SKM-1 (cell line): ENCODE measurements at regions not wholly inside any gene's neighbourhood (a gene's known extent, or its start where the extent isn't known, plus 50 kb on each side); places are given as distances from the start of the nearest gene placed in this dataset.
A peak's percentile ranks its signal among the peaks of the same experiment; 100 is the strongest.

Experiments used
- DNase-seq: peaks from one replicate; lab custom pipeline; 2025; ENCODE audit not compliant: unreplicated experiment; lab: John Stamatoyannopoulos, UW

DNA sequence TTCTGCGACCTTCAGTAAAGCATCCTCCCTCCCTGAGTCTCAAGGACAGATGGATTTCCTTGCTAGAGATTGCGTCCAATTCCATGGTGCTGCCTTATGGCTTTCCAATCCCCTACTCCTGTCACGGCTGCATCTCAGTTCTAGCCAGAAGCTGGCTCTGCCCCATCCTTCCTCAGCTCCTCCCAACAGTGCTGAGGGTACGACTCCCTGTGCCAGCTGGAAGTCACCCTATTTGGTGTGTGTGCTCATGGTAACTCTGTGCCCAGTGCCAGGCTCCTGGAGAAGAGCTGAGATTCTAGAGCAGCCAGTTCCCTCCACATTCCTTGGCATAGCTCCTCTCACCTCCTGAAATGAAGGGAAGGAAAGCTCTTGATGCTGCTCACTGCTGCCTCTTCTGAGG is 185.0 kb upstream of the PODXL start:
- DNase-seq: no peak

DNA sequence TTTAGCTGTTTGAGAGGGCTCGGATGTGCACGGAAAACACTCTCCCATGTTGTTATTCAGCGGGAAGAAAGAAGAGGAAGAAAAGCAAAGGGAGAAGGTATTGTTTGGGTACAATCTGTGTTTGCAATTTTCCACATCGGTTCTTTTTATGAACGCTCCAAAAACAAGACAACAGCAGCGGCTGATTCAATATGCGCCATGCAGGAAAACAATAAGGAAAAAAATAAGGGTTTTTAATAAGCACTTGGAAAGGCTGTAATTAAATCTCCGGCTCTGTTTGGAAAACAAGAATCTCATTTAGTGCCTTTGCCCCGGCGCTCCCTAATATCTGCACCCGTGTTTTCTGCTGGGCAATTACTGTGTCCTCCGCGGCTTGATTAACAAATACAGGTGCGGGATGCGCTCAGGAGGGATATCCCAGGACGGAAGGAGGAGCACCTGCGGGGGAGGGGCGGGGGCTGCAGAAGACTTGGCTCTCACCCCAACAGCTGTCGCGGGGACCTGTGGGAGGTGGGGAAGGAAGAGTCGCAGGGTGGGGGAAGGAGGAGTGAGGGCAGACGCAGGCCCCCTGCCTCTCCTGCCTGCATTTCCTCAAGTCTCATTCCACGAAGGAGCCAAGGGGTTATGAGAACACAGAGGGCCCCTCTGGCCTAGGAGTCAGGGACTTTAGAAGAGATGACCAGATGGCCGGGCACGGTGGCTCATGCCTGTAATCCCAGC is 181.5 kb upstream of the PODXL start:
- DNase-seq: no peak

DNA sequence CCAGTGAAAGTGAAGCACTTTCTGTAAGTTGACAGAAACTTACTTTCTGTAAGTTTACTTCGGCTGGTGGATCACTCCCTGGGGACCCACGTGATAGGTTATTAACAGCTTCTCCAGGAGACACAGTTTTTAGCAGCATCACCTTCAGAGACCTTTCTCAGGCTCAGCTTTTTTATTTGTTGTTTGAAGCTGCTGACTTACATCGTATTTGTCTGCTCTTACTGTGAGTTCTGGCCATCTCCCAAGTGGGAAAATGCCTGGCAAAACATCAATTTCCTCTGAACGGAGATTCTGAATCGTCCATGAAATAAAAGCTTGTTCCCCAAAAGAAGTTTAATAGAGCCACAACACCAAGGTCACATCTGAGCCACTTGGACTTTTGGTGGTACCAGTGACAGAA is 178.7 kb upstream of the PODXL start:
- no peak for DNase-seq

DNA sequence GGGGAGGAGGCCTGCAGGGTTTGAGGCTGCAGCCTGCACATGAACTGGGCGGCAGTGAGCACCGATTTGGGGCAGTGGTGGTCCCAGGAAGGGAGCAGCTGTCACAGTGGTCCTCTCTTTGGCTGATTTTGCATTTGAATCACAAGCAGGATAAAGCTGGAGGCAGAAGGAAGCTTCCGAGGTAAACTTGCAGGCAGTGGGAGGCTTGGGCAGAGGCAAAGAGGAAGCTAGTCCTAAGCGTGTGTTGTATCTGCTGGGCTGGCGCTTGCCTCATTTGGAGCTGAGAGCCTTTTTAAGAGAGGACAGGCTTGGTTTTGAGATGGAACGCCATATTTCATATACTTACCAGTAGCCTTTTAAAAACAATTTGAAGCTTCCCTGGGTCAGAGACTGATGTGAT is 177.2 kb upstream of the PODXL start:
- DNase-seq: no peak

DNA sequence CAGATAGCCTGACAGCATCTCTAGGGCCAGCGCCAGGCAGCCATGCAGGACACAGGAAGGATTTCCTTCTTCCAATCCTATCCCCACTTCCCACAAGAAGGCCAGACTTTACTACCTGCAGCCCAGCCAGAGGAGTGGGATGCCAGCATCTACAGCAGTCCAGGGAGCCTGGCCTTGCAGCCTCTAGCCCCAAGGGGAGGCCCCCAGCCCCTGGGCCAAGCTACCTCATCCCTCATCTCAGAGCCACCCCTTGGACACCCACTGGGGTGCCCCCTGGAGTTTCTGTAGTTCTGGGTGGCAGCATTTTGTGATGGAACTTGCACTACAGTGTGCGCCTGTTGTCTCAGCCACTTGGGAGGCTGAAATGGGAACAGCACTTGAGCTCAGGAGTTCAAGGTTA is 170.8 kb upstream of the PODXL start:
- DNase-seq: no peak

DNA sequence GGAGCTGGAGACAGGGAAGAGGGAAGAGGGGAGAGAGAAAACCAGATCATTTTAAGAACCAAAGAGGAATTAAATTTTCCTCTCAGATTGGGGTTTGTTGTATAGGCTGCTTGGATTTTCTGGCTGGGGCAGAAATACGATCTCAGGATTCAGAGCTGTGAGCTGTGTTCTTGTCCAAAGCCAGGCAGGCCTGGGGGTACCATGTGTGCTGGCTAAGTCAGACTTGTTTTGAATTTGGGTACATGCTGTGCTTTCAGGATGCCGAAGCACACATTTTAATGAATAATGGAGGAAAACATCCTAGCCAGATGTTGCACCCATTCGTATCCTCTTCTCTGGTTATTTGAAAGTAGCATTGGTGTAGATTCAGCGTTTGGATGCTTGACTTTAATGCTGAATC is 170.3 kb upstream of the PODXL start:
- DNase-seq: no peak

DNA sequence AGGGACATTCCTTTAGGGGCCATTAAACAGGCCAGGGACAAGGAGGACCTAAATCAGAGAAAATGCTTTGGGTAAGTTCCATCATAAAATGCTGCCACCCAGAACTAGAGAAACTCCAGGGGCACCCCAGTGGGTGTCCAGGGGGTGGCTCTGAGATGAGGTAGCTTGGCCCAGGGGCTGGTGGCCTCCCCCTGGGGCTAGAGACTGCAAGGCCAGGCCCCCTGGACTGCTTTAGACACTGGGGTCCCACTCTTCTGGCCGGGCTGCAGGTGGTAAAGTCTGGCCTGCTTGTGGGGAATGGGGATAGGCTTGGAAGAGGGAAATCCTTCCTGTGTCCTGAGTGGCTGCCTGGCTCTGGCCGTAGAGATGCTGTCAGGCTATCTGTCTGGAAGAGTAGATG is 169.6 kb upstream of the PODXL start:
- DNase-seq: no peak

DNA sequence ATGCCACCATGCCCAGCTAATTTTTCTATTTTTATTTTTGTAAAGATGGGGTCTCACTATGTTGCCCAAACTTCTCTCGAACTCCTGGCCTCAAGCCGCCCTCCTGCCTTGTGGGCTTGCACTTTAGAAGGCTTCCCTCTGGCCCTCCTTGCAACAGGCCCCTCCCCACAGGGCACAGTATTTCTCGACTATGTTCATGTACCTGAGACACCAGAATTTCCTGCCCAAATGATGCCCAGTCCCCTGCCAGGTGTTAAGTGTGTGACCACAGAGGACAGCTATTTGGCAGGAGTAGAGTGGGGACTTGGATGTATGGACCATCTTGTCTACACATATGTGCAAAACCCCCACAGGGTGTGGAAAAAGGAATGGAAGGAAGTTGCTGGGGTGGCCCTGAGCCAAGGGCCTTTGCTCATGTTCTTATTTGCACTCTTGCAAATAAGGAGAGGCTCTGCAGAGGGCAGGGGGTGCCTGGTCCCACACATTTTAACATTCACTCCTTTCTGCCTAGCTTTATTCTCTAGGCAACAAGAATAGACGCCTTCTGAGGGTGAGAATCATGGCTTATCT is 168.4 kb upstream of the PODXL start:
- no peak for DNase-seq

DNA sequence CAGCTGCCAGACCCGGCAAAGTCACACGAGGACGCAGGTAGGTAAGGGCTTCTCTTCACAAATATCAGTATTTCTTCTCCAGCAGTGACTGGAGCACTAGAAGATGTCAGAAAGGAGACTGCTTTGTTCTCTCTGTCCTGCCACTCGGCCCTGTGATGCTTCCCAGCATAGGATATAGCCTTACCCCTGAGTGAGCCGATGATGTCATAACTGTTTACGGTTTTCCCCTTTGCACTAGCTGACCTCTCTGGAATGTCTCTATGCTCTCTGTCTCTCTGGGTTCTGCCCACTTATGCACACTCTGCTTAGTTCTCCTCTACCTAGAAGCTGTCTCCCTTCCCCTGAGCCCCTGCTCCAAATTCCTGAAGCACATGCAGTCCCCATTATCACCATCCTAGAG is 167.5 kb upstream of the PODXL start:
- DNase-seq: no peak

DNA sequence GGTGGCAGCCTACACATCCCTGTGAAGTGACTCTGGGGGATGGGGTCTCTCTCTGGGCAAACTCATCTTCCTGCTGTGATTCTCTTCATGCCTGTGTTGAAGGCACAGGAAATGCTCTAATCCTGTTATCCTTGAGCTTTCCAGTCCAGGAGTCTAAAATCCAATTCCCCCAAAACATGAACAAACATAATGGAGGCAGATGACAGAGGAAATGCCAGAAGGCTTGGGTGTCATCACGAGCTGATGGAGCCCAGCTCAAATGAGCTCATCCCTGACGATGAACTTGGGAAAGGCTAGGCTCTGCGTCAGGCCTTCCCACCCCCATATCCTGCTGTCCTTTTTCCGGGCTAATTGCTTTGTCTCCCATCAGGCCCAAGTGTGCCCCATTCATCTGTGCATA is 165.9 kb upstream of the PODXL start:
- DNase-seq: no peak

DNA sequence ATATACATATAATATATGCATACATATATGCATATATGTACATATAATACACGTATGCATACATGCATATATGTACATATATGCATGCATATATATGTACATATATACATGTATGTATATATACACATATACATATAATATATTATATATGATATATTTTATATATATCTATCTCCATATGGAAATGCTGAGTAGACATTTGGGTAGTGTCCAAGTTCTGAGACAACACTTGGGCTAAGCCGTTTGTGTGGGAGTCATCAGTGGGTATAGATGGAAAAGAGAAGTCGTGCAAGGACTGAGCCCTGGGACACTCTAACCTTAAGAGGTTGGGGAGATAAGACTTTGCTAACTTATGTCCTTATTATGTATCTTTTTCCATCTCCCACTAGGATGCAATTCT is 165.2 kb upstream of the PODXL start:
- no peak for DNase-seq

DNA sequence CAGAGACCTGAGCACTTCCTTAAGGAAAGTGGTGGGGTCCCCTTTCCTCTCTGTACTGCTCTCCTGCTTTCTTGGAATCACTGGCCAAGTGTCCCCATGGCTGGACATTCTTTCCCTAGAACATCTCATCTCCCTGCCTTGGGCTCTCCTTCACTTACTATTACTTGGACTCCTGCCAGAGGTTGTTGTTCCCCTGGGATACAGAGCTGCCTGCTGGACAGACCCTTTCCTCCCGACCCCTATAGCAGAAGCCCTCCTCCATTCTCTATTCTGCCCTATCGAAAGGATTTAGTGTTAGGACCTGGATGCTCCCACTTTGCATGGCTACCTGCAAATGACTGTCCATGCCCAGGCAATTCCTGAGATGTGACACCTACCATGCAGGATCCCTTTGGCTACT is 164.3 kb upstream of the PODXL start:
- no peak for DNase-seq

DNA sequence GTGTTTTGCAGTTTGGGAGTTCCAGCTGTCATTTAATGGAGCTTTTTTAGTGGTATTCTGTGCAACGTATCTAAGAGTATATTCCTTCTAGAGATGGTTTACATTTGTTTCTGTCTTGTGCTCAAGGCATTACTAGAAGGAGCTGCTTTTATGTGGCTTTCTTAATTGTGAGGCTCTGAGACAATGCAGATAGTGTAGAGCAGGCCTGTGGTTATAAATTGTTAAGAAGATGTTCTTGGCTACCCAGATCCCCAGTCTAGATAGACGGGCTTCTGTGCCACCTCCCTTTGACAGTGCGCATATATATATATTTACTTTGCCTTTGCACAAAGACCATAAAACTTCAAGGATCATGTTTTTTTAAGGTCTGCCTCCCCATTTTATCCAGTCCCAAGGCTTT is 160.8 kb upstream of the PODXL start:
- DNase-seq: no peak

DNA sequence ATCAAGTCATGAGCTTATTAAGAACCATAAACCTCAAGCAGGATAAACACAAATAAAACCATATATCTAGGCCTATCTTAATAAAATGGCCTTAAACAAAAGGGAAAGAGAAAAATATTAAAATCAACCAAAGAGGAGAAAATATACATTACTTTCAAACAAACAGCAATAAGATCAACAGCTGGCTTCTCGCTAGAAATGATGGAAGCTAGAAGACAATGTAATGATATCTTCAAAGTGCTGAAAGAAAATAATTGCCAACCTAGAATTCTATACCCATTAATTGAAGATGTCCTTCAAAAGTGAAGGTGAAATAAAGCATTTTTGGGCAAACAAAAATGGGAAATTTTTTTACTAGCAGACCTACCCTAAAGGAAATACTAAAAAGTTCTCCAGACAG is 142.9 kb upstream of the PODXL start:
- DNase-seq: no peak

DNA sequence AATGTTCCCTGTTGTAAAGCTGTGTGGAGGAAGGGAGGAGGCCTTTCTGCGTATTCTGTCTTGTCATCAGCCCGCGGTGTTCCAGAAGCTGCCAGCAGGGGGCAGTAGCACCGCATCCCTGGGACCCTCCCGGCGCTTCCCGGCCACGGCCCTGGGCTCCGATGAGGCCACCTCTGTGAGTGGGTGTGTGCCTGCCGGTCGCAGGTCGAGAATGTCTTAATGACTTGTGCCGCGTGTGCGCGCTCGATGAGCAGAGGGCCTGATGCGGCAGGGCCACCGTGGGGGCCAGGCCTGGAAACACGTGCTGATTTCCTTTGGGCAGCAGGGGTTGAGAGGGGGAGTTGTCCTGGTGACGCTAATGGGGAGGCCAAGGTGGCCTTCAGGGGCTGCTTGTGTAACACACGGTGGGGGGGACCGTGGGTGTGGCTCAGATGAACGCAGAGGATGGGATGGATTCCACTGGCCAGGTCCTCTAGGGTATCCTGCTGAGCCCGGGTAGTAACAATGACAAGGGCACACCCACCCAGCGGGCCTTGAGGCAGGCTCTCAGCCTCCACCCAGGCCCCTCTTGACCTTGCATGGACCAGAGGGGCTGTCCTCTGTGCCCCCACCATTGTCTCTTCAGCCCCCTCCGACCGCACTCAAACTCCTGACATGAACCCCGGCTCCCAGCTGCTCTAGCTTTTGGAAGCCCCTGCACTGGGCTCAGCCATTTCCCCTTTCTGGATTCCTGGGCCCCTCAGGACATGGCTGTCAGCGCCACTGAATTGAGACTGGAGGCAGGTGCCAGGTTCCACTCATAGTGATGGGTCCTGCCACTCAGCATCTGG is 135.9 kb upstream of the PODXL start:
- peak; percentile 2 for DNase-seq

DNA sequence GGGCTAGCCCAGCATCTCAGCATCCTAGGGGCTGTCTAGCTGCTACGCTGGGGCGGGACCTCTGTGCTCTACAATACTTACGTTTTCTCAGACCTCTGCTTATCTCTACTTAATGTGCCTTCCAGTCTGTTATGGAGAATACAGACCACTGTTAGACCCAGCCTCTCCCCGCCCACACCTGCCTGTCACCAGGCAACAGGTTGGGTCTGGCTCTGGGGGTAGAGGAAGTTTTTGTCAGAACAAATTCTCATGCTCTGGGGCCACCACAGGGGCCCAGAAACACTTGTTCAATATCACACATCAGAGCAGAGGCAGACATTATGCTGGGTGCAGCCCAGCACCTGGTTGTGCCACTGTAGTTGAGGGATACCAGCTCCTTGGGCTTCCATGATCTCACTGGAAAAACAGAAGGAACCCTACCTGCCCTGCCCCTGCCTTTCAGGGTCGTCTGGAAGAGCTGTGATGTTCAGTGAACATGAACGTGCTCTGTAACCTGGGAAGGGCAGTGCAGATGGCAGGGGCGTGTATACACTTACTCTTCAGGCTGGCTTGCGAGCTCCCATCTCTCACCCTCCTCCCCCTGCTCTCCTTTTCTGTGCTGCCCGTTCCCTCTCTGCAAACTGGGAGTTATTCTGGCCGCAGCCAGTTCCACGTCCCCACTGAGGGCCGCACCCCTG is 135.2 kb upstream of the PODXL start:
- DNase-seq: no peak

DNA sequence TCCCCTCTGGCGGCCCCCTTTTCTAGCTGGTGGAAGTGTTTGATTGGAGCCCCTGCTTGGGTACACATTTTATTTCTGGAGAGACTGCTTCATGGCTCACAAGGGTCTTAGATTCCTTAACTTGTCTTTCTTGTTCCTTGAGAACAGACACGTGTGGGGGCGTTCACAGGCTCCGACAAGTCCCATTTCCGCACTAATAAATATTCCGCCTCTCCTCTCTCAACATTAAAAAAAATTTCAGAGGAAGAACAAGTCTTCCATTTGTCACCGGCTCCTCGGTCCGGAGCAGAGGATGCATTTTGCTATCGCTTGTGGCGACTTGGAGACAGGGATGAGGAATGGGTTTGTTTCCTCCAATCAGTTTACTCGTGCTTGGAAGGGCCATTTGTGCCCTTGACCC is 134.0 kb upstream of the PODXL start:
- DNase-seq: no peak

DNA sequence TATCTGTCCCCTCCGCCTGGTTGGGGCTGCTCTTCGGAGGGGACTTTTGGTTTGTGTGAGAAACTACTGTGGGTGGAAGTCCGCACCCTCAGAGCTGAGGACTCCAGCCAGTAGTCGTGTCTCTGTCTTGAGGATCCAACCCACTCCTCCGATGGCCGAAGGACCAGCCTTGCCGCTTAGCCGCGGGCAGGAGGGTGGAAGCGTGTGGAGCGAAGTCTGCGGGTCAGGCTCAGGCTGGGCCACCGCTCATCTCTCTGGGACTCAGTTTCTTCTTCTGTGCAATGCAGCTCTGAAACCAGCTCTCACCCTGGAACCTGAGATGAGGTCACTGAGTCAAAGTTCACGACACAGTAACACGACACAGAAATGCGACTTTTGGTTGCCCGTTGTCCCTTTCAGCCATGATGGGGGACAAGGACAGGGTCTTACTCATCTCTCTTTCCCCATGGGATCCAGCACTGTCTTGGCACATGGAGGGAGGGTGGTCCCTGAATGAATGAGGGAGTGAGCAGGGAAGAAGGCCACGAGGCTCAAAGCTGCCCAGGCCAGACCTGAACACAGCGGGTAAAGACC is 133.3 kb upstream of the PODXL start:
- DNase-seq: no peak

DNA sequence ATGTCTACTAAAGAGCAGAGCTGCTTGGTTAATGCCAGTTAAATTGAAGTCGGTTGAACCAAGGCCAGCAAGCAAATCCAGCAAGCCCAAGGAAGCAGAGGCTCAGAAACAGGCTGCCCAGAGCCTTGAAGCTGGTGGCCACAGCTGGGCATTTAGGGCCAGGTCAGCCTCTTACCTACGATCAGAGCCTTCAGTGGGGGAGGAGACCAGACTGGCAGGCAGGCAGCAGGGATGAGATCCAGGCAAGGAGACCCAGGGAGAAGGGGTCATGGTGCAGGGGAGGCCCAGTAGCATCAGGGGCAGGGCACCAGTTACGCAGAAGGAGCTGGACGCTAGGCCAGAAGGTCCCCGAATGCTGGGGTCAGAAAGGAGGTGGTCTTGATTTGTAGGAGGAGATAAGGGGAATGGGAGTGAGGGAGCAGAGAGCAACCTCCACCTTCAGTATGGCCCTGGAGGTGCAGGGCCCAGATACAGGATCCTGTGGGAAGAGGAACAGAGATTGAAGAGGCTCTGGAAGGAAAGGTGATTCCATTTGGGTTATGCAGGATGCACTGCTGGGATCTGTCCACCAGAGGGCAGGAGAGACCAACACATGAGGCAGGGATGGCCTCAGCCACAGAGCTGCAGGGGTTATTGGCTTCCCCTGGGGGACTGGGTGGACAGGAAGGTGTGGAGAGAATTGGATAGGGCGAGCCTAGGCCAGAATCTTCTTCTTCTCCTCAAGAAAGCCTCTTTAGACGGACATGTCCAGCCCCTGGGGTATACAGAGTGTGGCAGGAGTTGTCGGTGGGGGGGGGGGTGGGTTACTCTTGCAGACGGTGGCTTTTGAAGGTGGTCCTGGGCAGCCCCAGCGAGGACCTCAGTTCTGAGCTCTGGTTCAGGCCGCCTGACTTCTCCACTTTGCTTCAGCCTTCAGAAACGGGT is 132.6 kb upstream of the PODXL start:
- DNase-seq: peak; percentile 18

DNA sequence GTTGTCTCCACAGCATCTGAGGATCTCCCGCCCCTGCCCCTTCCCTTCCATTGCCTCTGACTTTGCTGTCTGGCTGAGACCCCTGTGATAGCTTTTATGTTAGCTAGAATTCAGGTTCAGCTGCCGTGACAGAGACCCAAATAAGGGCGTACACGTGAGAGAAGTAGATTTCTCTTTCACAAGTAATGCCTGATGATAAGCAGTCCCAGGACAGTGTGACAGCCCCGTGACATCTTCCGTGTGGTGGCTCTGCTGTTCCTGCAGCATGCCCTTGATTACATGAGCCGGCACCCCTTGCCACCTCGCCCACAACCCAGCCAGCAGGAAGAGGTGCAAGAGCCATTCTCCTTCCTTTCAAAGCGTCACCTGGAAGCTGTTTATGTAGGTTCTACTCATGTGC is 130.9 kb upstream of the PODXL start:
- DNase-seq: no peak
